ENCODE measurements at regions not wholly inside any gene's neighbourhood (a gene's known extent, or its start where the extent isn't known, plus 50 kb on each side); places are given as distances from the start of the nearest gene placed in this dataset.

- DNase-seq (ENCODE audit: low read depth in 2 of 2), result no peak
These were observed 119.9 kb downstream of the ETAA1 start for GRCh38 chr2:67516899-67517530.

- no peak for DNase-seq (ENCODE audit: low read depth in 2 of 2)
These were observed 125.0 kb downstream of the ETAA1 start for GRCh38 chr2:67522148-67522547.

GRCh38 chr2:67524213-67524612 lies 127.1 kb downstream of the ETAA1 start:
- no peak for DNase-seq (ENCODE audit: low read depth in 2 of 2)

- no peak for DNase-seq (ENCODE audit: low read depth in 2 of 2)
These were observed 127.6 kb downstream of the ETAA1 start for GRCh38 chr2:67524777-67525176.

GRCh38 chr2:67526283-67526682 lies 129.2 kb downstream of the ETAA1 start:
- no peak for DNase-seq (ENCODE audit: low read depth in 2 of 2)

GRCh38 chr2:67528320-67528719 lies 131.2 kb downstream of the ETAA1 start:
- DNase-seq (ENCODE audit: low read depth in 2 of 2), result no peak

- no peak for DNase-seq (ENCODE audit: low read depth in 2 of 2)
These were observed 135.3 kb downstream of the ETAA1 start for GRCh38 chr2:67532387-67532786.

- DNase-seq (ENCODE audit: low read depth in 2 of 2), result no peak
These were observed 137.6 kb downstream of the ETAA1 start for GRCh38 chr2:67534745-67535144.

GRCh38 chr2:67540962-67541361 lies 143.8 kb downstream of the ETAA1 start:
- DNase-seq (ENCODE audit: low read depth in 2 of 2), result no peak

- DNase-seq (ENCODE audit: low read depth in 2 of 2), result no peak
These were observed 147.2 kb downstream of the ETAA1 start for GRCh38 chr2:67544286-67544685.

GRCh38 chr2:67548317-67549201 lies 151.4 kb downstream of the ETAA1 start:
- DNase-seq (ENCODE audit: low read depth in 2 of 2), result no peak

GRCh38 chr2:67559156-67559555 lies 162.0 kb downstream of the ETAA1 start:
- no peak for DNase-seq (ENCODE audit: low read depth in 2 of 2)

- DNase-seq (ENCODE audit: low read depth in 2 of 2), result no peak
These were observed 163.8 kb downstream of the ETAA1 start for GRCh38 chr2:67560771-67561456.

GRCh38 chr2:67561457-67561965 lies 164.4 kb downstream of the ETAA1 start:
- no peak for DNase-seq (ENCODE audit: low read depth in 2 of 2)

- no peak for DNase-seq (ENCODE audit: low read depth in 2 of 2)
These were observed 166.9 kb downstream of the ETAA1 start for GRCh38 chr2:67564076-67564475.

GRCh38 chr2:67564626-67565025 lies 167.5 kb downstream of the ETAA1 start:
- no peak for DNase-seq (ENCODE audit: low read depth in 2 of 2)

GRCh38 chr2:67565262-67565661 lies 168.1 kb downstream of the ETAA1 start:
- DNase-seq (ENCODE audit: low read depth in 2 of 2), result no peak

- no peak for DNase-seq (ENCODE audit: low read depth in 2 of 2)
These were observed 168.6 kb downstream of the ETAA1 start for GRCh38 chr2:67565761-67566160.

GRCh38 chr2:67566285-67566684 lies 169.2 kb downstream of the ETAA1 start:
- DNase-seq (ENCODE audit: low read depth in 2 of 2), result no peak

- no peak for DNase-seq (ENCODE audit: low read depth in 2 of 2)
These were observed 170.0 kb downstream of the ETAA1 start for GRCh38 chr2:67566958-67567635.

- DNase-seq (ENCODE audit: low read depth in 2 of 2), result no peak
These were observed 170.8 kb downstream of the ETAA1 start for GRCh38 chr2:67567886-67568285.

GRCh38 chr2:67570611-67571010 lies 173.5 kb downstream of the ETAA1 start:
- no peak for DNase-seq (ENCODE audit: low read depth in 2 of 2)

All from stimulated activated CD8-positive, alpha-beta memory T cell treated with anti-CD3 and anti-CD28 coated beads, Interleukin-2, amount 100 ng/mL, for 48 hours (primary cell).